ENCODE measurements at regions not wholly inside any gene's neighbourhood (a gene's known extent, or its start where the extent isn't known, plus 50 kb on each side); places are given as distances from the start of the nearest gene placed in this dataset.
A peak's percentile ranks its signal among the peaks of the same experiment; 100 is the strongest.
"Not testable (repeated sequence)": the region's sequence is repeated elsewhere in the genome, so short reads cannot be mapped to it uniquely, and the experiment has no call there.

DNA sequence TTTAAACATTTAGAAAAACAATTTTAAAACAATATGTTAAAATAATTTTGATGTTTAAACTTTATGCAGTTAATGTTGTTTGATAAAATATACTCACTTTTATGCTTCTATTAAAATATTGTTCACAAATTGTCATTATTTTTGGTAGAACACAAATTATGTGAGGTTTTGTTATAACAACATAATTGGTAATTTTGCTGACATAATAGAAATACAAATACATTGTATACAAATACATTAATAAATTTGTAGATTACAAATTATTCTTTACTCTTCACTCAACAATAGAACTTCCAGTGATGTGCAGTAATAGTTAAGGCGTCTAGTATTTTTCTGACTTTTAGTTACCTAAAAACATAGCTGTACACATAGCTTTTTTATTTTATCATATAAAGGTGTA lies 1472.4 kb upstream of the ADGRL3 start:
- no peak for DNase-seq (ENCODE audit: low spot score)

DNA sequence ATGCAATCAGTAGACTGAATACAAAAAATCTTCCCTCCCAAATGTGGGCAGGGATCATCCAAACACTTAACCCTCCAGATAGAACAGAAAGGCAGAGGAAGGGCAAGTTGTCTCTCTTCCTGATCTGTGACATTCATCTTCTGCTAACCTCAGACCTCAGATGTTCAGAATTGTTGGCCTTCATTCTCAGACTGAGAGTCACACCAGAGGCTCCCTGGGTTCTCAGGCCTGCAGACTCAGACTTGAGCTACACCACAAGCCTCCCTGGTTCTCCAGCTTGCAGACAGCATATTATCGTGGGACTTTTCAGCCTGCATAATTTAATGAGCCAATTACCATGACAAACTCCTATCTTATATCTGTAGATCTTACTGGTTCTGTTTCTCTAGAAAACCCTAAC lies 1471.6 kb upstream of the ADGRL3 start:
- no peak for DNase-seq (ENCODE audit: low spot score)

DNA sequence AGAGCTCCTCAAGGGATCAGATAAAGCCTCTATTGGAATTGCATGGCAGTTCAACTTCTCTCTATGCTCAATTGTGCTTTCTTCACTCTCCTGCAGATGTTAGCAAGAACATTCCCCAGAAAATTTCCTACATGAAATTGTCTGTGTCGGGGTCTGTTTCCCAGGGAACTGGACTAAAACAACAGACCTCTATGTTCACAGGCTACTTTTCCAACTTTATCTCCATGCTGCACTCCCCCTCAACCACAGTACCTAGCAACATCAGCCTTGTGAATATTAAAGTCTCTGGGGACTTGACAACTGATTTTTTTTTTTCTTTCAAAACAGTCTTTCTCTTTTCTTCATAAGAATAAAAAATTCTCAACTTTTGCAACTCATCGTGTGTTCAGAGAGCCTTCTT lies 1470.8 kb upstream of the ADGRL3 start:
- no peak for DNase-seq (ENCODE audit: low spot score)

DNA sequence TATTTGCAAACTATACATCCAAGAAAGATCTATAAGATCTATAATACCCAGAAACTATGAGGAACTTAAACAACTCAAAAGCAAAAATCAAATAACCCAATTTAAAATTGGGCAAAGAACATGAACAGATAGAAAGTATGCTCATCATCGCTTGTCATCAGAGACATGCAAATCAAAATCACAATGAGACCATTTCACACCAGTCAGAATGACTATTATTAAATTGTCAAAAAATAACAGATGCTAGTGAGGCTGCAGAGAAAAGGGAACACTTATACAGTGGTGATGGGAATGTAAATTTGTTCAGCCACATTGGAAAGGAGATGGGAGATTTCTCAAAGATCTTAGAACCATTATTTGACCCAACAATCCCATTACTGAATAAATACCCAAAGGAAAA lies 1451.7 kb upstream of the ADGRL3 start:
- DNase-seq (ENCODE audit: low spot score), result no peak

DNA sequence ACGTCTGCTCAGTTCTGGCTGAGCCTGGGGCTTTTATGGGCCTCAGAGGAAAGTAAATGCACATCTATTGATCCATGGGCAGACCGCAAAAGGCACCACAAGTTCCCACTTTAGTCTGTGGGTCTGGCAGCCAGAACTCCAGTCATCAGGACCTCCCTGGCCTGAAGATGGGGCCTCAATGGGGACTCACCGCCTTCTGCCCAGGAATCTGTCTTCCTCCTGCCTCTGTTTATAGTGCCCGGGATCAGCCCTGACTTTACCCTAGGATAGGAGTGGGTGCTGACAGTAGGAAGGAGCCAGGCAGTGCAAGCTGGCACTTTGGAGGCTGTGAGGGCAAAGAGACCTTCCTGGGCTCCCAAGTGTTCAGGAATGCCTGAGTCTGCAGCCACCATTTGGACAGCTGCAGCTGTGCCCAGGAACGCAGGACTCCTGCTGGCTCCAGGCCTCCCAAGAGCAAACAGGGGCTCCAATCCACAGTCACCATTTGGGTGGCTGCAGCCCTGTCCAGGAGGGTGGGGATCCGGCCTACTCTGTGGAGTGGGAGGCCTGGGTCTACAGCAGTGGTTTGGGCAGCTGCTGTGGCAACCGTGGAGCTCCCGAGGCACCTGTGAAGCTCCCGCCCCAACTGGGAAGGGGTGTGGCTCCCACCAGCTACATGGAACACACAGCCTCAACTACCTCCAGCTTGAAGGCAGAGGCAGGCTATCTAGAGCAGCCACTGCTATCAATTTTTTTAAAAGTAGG lies 1440.9 kb upstream of the ADGRL3 start:
- DNase-seq (ENCODE audit: low spot score), result no peak

DNA sequence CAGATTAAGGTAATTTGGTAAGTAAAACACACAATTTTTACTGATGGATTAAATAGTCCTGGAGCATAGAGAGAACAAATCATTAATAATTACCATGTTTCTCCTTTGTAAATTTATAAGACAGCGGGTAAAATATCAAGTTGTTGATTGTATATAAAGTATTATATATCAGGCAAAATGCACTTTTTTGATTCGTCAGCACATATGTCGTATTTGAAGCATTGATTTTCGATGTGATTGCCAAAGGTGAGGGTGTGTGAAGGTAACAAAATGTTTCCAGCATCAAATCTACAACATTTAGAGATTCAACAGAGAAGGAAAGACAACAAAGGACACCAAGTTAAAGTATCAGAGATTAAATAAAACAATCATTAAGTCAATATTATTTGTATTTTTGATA lies 1437.8 kb upstream of the ADGRL3 start:
- DNase-seq (ENCODE audit: low spot score), result no peak

DNA sequence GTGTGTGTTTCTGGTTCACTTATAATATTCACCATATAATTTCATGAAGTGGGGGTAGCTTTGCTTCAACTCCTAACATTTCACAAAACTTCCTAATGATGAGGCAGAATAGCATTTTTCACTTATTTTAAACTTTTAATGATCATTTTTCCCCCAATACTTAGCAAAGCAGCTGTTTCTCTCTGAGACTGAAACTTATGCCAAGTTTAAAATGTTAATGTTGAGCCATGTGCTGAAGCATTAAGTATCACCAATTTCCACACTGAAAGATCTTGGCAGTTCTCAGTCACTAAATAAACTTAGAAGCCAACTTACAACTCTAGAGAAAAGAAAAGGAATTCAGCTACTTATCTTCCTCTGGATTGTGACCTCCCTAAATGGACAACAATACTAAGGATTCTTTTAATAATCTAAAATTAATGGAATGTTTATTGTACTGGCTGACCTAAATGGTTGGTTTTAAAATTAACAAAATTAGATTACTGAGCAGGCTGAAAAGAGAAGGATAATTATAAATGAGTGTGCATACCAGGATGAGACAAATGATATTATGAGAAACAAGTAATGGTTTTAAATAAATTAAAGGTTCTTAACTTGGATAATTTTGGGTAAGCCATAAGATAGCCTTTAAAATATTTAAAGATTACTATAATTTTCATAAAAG lies 1429.4 kb upstream of the ADGRL3 start:
- no peak for DNase-seq (ENCODE audit: low spot score)

DNA sequence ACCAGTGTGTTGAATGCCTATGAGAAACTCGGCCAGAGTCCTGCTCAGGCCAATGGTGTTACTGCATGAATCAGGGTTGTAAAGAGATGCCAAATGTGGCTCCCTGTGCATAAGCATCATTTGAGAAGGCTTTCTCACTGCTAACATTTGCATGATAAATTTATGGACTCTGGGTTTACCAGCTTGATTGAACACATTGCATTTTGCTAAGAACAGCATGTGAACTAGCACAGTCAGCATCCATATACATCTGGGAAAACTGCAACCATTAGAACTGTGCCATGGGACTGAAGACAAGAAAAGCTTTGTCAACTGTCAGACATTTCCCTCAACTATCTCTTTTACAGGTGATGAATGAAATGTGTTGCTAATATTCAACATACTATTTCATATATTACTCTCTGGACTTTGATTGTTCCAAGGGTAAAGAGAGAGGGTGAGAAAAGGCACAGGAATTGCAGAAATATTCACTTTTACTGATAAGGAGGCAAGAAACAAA lies 1427.4 kb upstream of the ADGRL3 start:
- DNase-seq (ENCODE audit: low spot score), result no peak

DNA sequence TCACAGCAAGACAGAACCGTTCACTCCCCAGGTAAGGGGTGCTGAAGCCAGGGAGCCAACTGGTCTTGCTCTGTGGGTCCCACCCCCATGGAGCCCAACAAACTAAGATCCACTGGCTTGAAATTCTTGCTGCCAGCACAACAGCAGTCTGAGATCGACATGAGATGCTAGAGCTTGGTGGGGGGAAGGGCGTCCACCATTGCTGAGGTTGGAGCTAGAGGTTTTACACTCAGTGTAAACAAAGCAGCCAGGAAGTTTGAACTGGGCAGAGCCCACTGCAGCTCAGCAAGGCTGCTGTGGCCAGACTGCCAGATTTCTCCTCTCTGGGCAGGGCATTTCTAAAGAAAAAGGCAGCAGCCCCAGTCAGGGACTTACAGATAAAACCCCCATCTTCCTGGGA lies 1419.9 kb upstream of the ADGRL3 start:
- not testable (repeated sequence) for DNase-seq (ENCODE audit: low spot score)

DNA sequence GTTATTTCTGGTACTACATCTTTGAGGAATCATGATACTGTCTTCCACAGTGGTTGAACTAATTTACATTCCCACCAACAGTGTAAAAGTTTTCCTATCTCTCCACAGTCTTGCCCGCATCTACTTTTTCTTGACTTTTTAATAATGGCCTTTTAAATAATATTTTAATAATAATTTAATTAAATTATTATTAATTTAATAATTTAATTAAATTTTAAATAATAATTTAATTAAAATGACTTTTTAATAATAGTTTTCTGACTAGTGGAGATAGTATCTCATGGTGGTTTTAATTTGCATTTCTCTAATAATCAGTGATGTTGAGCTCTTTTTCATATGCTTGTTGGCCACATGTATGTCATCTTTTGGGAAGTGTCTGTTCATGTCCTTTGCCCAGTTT lies 1395.0 kb upstream of the ADGRL3 start:
- no peak for DNase-seq (ENCODE audit: low spot score)

DNA sequence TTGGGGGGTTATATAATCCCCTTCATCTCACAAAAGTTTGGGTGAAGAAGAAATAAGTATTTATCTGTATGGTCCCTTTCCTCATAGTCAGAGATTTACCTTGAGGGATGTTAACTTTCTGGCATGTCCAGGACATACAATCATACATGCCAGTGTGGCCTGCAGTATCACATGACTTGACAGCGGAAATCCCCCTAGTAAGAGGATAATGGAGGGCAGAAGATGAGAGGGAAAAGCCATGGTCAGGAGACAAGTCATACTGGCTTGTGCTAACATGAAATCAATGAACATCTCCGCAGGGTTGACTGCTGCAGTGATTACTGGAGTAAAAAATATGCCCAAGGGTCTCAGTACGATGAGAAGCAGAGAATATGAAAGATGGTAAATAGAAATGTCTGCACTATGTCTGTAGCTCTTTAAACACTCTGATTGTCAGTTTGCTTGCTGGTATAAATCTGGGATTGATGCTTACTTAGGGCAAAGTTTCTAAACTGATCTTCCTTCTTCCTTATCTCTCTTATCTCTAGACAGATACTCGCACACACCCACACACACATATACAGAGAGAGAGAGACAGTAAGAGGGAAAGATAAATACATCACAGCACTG lies 1385.6 kb upstream of the ADGRL3 start:
- DNase-seq (ENCODE audit: low spot score), result no peak

DNA sequence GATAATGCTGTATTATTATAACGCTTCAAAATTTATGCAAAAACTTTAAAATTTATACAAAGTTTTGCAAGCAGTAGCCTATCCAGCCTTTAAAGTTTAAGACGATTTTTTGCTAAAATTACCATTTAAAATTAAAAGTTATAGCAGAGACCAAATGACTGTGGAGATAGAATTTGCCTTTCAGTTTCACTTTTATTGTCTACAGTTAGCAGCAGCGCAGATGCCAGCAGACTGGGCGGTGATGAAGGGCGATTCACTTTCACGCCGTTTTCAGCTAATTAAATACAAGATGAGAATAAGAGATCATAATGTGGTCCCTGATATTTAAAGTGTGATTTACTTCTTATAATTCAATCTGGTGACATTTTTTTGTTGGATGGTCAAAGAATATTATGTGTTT lies 1381.5 kb upstream of the ADGRL3 start:
- peak; percentile 10 for DNase-seq (ENCODE audit: low spot score)

DNA sequence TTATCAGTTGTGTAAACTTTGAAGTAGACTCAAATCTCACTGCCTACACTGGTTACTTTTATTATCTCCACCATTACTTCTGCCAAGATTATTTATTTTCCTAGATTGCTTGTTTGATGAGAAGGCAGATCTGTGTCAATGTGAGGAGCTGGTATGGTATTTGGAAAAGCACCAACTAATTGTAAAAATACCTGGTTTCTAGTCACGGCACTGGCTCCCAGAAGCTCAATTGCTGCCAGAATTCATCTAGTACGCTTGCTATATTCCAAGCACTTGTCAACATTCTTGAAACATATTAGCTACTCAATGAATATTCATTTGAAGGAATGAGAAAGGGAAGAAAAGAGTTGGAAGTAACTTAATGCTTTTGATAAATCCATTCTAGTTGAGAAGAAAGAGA lies 1376.8 kb upstream of the ADGRL3 start:
- DNase-seq (ENCODE audit: low spot score), result no peak

DNA sequence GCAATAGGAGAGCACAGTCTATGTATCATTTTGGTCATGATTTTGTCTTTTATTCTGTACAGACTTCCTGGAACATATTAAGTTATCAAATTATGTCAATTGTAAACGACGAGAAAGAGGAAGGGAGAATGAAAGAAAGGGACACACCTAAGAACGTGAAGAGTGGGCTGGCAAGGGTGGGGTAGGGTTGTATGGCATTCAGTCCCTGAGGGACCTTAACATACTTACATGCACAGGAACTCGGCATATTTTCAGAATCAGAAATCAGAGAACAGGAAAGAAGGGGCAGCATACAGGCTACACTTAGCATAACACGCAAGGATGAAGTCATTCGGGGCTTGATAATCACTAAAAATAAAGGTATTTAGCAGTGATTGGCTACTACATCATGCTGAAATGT lies 1375.0 kb upstream of the ADGRL3 start:
- no peak for DNase-seq (ENCODE audit: low spot score)

DNA sequence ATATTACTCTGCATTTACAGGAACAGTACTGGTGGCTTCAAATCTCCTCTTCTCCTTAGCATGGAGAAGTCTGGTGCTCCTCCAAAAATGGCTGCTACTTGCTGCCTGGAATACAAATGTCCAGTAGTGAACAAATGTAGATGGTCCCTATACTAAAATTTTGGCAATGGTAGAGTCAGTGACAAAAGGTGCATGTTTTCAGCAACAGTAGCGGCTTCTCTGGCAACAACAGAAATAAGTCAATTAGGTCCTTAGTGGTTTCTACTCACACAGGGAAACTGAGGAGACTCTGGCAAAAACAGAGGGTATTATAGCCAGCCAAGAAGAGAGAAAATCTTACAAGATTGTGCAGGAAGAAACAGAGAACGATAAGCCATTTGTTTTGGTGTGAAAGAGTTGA lies 1368.4 kb upstream of the ADGRL3 start:
- DNase-seq (ENCODE audit: low spot score), result no peak

DNA sequence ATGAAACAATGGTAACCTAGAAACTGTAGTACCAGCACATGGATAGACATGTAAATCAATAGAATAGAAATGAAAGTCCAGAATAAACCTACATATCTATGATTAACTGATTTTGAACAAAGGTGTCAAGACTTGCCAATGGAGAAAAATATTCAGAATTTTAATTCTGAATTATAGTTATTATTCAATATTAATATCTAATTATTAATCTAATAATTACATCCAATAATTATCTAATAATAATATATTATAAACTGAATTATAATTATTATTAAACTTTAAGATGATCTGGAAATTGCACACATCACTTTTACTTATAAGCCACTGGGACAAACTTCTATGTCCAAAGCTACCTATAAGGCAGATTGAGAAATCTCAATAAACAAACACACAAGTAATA lies 1365.2 kb upstream of the ADGRL3 start:
- DNase-seq (ENCODE audit: low spot score), result no peak

DNA sequence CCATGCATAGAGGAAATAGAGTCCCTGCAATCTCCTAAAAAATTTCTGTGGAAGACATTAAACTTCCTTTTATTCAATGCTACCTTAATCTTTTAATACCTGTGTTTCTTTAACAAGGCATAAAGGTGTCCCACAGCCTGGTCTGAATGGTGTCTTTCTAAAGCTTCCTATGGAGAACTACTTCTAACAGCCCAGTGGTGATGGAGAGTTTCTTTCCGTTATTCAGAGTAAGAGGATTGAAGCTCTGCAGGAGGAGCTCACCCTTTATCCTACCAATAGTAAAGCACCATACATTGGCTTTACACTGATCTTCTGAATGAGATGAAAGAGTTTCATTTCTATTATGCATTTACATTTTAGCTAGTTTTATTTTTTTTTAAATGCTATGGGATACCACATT lies 1362.4 kb upstream of the ADGRL3 start:
- DNase-seq (ENCODE audit: low spot score), result no peak

DNA sequence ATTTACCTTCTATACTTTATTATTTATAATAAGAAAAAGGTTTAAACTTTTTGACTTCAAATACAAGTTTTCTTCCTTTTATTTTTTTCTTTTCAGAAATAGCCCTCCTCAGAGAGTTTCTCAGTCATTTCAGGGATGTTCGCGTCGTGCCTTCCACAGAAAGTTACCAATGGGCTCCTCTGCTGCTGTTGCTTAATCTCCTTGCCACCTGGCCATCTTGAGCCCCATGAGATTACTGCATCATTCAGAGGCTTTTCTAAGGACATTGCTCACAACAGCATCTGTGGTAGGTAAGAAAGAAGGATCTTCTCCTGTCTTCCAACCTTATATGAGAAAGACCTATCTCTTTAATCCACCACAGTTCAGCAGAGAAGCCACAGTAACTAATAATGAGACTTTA lies 1361.9 kb upstream of the ADGRL3 start:
- DNase-seq (ENCODE audit: low spot score), result no peak

DNA sequence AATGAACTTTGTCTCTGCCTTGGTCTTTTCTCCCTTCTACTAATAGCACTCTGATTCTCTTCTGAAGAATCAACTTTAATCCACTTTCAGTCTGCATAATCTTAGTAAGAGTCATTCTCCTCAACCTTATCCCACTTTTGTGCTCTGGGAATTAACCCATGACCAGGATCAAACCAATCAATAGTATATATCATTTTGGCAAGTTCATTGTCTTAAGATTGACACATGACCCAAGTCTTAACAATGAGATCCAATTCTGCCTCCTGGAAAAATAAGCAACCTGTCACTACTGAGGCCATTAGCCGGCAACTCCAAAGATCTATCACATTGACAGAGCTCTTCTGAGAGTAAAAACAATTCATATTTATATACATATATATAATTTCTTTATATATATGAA lies 1358.4 kb upstream of the ADGRL3 start:
- no peak for DNase-seq (ENCODE audit: low spot score)

DNA sequence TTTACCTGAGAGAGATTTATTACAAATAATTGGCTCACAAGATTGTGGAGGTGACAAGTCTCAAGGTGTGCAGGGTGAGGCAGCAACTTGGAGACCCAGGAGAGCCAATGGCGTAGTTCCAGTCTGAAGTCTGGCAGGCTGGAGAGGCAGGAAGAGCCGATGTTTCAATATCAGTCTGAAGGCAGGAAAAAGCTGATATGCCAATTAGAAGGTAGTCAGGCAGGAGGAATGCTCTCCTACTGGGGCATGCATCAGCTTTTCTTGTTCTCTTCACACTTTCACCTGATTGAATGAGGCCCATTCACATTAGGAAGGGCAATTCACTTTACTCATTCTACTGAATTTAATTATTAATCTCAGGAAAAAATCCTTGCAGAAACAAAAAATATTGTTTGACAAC lies 1351.7 kb upstream of the ADGRL3 start:
- no peak for DNase-seq (ENCODE audit: low spot score)

DNA sequence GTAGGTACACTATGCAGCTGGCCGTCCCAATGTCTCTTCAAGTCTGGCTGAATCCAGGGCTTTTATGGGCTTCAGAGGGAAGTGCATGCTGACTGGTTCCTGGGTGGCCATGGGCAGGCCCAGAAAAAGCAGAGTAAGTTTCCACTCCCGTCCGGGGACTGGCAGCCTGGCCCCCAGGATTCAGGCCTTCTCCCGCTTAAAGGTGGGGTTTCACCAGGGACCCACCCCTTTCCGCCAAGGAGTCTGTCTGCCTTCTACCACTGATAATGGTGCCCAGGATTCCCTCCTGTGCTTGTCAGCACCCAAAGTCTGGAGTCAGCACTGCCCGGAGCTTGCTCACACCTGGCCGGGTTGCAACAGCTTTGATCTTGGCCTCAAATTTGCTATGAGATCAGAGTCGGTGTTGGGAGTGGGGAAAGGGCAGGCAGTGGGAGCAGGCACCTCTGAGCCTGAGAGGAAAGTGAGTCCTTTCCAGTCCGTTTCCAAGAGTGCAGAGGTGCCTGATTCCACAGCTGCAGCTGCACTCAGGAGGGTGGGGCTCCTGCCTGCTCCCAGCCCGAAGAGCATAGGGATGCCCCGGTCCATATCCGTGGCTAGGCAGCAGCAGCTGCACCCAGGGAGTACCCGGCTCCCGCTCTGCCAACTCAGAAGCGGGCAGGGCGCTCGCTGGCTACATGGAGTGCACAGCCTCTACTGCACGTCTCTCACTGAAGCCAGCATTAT lies 1344.3 kb upstream of the ADGRL3 start:
- DNase-seq (ENCODE audit: low spot score), result no peak

DNA sequence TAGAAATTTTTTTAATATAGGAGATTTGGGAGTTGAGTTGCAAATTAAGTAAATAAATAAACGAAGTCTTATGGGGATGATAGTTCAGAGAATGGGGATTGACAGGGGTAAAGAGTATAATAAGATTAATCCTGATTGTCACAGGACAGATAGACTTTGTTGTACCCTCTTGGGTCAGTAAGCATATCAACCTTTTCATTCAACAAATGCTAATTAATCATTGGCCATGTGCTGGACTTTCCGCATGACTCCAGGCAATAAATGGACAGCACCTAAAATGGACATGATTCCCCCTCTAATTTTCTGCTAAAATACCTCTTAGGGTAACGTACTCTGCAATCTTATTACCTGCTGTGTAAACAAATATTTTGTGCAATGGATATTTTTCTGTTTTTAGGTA lies 1331.1 kb upstream of the ADGRL3 start:
- DNase-seq (ENCODE audit: low spot score), result no peak

DNA sequence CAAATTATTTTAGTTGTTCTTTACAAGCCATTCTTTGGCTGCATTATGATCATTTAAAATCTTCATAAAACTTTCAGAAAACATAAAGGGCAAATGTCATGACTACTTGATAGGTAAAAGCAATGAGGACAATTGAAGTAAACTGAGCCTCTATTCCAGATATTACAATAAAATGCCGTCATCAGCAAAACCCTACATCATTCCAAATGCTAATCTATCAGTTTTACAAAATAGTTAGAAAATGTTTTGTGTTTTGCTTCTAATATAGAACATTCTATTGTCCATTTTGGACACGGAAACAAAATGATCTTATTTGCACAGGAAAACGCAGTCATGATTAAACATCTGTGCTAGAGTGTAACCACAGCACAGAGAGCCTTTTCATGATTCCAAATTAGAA lies 1330.6 kb upstream of the ADGRL3 start:
- no peak for DNase-seq (ENCODE audit: low spot score)
